ENCODE measurements at regions not wholly inside any gene's neighbourhood (a gene's known extent, or its start where the extent isn't known, plus 50 kb on each side); places are given as distances from the start of the nearest gene placed in this dataset.

DNA sequence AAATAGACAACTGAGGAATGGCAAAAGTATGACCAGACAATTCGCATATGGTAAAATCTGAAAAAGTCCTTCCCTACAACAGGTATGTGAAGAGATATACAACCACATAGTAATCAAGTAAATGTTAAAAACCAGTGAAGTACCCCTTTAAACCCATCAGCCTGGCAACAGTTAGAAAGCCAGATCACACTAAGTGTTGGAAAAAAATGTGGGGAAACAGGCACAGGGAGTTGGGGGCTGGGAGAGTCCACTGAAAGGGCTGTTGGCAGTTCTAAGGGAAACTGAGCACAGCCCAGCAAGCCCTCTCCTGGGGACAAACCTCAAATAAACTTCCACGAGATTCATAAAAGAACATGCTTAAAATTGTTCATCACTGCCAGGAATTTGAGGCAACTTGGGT lies 242.1 kb downstream of the BUD13 start:
- DNase-seq (ENCODE audit: extremely low read depth, insufficient read length) = no peak
- H3K4me3 ChIP-seq (replicated peaks; ENCODE audit: low read depth, low read length) = no peak overlapping the region
- no peaks in the 10 kb centered on the region; the same call in none of the 2 replicates for H3K27me3 ChIP-seq (replicated peaks; ENCODE audit: control insufficient read depth, insufficient read depth, low read length)
- TF ChIP-seq, protein P1, sequence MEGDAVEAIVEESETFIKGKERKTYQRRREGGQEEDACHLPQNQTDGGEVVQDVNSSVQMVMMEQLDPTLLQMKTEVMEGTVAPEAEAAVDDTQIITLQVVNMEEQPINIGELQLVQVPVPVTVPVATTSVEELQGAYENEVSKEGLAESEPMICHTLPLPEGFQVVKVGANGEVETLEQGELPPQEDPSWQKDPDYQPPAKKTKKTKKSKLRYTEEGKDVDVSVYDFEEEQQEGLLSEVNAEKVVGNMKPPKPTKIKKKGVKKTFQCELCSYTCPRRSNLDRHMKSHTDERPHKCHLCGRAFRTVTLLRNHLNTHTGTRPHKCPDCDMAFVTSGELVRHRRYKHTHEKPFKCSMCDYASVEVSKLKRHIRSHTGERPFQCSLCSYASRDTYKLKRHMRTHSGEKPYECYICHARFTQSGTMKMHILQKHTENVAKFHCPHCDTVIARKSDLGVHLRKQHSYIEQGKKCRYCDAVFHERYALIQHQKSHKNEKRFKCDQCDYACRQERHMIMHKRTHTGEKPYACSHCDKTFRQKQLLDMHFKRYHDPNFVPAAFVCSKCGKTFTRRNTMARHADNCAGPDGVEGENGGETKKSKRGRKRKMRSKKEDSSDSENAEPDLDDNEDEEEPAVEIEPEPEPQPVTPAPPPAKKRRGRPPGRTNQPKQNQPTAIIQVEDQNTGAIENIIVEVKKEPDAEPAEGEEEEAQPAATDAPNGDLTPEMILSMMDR (IDR thresholded peaks at IDR 0.05; ENCODE audit: insufficient read depth, low read length, poor library complexity, severe bottlenecking) = no peak
- no peaks in the 10 kb centered on the region for H3K36me3 ChIP-seq (ENCODE audit: control insufficient read depth, insufficient read depth, low read length)

DNA sequence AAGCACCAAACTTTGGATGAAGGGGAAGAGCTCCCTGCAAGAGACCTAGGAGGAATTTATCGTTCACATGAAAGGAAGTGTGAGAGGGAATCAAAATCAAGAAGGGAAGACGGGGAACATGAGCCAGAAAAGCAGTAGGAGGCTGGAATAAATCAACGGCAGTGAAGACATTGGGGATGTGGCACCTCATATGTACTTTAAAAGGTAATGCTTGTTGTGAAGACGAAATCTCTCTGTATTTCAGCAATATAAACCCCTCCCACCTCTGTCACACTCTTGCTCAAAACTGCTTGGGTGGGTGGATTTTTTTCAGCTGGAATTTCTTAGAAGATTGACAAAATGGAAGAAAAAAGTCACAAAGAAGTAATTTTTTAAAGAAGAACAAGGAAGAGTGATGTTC lies 243.5 kb downstream of the BUD13 start:
- DNase-seq (ENCODE audit: extremely low read depth, insufficient read length) = no peak
- Histone ChIP-seq H3K4me3 (replicated peaks; ENCODE audit: low read depth, low read length) (no peak overlapping the region), H3K27me3 (replicated peaks; ENCODE audit: control insufficient read depth, insufficient read depth, low read length) (no peaks in the 10 kb centered on the region; the same call in none of the 2 replicates), H3K36me3 (ENCODE audit: control insufficient read depth, insufficient read depth, low read length) (no peaks in the 10 kb centered on the region)
- TF ChIP-seq, protein P1 (IDR thresholded peaks at IDR 0.05; ENCODE audit: insufficient read depth, low read length, poor library complexity, severe bottlenecking) = no peak

DNA sequence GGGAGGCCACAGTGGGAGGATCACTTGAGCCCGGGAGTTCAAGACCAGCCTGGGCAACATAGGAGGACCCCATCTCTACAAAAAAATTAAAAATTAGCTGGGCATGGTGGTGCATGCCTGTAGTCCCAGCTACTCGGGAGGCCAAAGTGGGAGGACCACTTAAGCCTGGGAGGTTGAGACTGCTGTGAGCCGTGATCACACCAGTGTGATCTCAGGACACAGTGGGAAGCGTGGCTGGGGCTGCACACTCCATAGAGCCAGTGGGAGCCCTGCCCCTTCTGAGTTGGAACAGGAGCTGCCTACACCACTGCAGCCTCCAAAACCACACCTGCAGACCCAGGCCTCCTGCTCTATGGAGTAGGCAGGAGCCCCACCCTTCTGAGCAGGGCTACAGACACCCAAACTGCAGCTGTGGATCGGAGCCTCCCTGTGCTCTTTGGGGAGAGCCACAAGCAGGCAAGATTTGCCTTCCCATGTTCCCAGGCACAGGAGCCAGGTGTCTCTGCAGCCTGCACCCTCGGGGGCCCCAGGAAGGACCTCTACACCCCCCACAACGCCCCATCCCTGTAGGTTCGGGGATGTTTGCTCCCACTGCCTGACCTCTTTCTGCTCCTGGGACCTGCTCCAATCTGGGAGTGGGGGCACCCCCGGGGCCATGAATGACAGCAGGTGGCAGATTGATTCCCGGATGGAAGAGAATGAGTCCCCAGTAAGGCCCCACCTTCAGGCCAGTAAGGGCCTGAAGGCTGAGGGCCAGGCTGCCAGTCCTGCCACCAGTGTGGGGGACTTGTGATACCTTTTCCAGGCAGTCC lies 245.4 kb downstream of the BUD13 start:
- H3K36me3 ChIP-seq (ENCODE audit: control insufficient read depth, insufficient read depth, low read length) = no peaks in the 10 kb centered on the region
- H3K4me3 ChIP-seq (replicated peaks; ENCODE audit: low read depth, low read length) = no peak overlapping the region
- no peaks in the 10 kb centered on the region; the same call in none of the 2 replicates for H3K27me3 ChIP-seq (replicated peaks; ENCODE audit: control insufficient read depth, insufficient read depth, low read length)
- TF ChIP-seq, protein P1 (IDR thresholded peaks at IDR 0.05; ENCODE audit: insufficient read depth, low read length, poor library complexity, severe bottlenecking) = no peak
- DNase-seq (ENCODE audit: extremely low read depth, insufficient read length) = no peak

DNA sequence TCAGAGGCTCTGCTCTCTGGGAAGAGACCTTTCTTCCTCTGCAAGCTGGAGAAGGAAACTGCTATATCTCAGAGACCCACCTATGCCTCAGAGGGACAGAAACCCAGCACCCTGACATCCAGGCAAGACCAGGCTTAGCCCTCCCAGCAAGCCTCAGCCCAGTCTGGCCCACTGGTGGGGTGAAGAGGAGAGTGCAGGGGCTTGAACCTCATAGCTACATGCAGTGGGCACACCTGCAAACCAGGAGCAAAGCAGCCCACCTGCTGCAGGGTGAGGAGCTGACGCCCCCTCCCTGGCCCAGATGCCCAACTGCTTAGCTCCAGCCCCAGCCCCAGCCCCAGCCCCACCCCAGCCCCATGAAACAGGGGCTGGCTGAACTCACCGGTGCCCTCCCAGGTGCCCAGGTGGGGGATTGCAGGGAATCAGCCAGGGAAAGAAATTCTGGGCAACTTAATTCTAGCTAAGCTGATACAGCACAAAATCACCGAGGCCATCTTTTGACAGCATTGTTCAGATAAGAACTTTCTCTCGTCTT lies 246.8 kb downstream of the BUD13 start:
- no peaks in the 10 kb centered on the region; the same call in none of the 2 replicates for H3K27me3 ChIP-seq (replicated peaks; ENCODE audit: control insufficient read depth, insufficient read depth, low read length)
- H3K4me3 ChIP-seq (replicated peaks; ENCODE audit: low read depth, low read length) = no peak overlapping the region
- no peak for DNase-seq (ENCODE audit: extremely low read depth, insufficient read length)
- H3K36me3 ChIP-seq (ENCODE audit: control insufficient read depth, insufficient read depth, low read length) = no peaks in the 10 kb centered on the region
- TF ChIP-seq, protein P1 (IDR thresholded peaks at IDR 0.05; ENCODE audit: insufficient read depth, low read length, poor library complexity, severe bottlenecking) = no peak

DNA sequence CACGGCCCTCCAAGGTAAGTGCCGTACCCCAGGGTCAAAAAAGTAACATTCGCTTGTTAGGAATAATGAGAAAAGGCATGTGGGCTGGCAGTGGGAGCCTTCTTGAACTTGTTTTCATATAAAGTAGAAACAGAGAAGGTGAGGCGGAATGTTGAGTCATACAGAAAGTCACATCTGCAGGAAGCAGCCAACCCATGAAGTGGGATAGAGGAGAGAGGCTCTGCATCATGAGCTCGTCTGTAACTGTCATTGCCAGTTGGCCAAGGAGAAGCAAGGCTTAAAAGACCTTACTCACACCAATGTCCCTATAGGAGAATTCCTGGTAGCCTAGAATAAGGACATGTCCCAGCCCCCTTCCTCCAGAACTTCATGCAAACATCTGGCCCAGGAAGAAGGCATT lies 253.3 kb downstream of the BUD13 start:
- DNase-seq (ENCODE audit: extremely low read depth, insufficient read length) = peak; percentile 11

More for the DNA sequence above, 253.3 kb downstream of the BUD13 start:
- TF ChIP-seq, protein P1 (IDR thresholded peaks at IDR 0.05; ENCODE audit: insufficient read depth, low read length, poor library complexity, severe bottlenecking) = no peak
- H3K4me3 ChIP-seq (replicated peaks; ENCODE audit: low read depth, low read length) = no peak overlapping the region
- H3K27me3 ChIP-seq (replicated peaks; ENCODE audit: control insufficient read depth, insufficient read depth, low read length) = no peaks in the 10 kb centered on the region; the same call in 1 of the 2 replicates
- H3K36me3 ChIP-seq (ENCODE audit: control insufficient read depth, insufficient read depth, low read length) = no peaks in the 10 kb centered on the region
